HepG2 (cell line): ENCODE measurements at regions not wholly inside any gene's neighbourhood (a gene's known extent, or its start where the extent isn't known, plus 50 kb on each side); places are given as distances from the start of the nearest gene placed in this dataset.

Experiments
- CTCF ChIP-seq: sonication (generic); formaldehyde crosslinking; IDR thresholded peaks from 2 replicates; pipeline ENCODE4 v1.5.0; 2020; ENCODE audit warnings: mild to moderate bottlenecking, missing genetic modification reagents, moderate library complexity
- ELF4 ChIP-seq: sonication (generic); formaldehyde crosslinking; IDR thresholded peaks from 2 replicates; pipeline ENCODE4 v1.5.0; 2020; ENCODE audit warnings: missing genetic modification reagents, mild to moderate bottlenecking, moderate library complexity, borderline replicate concordance
- MEIS1 ChIP-seq: sonication (generic); formaldehyde crosslinking; IDR thresholded peaks from 2 replicates; pipeline ENCODE4 v1.9.0; 2021; ENCODE audit warnings: mild to moderate bottlenecking, missing genetic modification reagents, moderate library complexity, borderline replicate concordance
- POLR2AphosphoS5 ChIP-seq: IDR thresholded peaks from 2 replicates; pipeline ENCODE4 v1.6.1; 2012; ENCODE audit warnings: low read depth, low read length
- STAT6 ChIP-seq: sonication (generic); formaldehyde crosslinking; IDR thresholded peaks from 2 replicates; pipeline ENCODE4 v1.4.0; 2020; ENCODE audit warnings: missing genetic modification reagents, mild to moderate bottlenecking, borderline replicate concordance
- SUZ12 ChIP-seq: fragments of 150-350 bp; IDR thresholded peaks from 2 replicates; pipeline ENCODE4 v1.6.1; 2014; ENCODE audit warnings: low read depth, low read length
- ZBTB7A ChIP-seq: sonication (generic); formaldehyde crosslinking; IDR thresholded peaks from 2 replicates; pipeline ENCODE4 v1.8.0; 2022; ENCODE audit warnings: mild to moderate bottlenecking, missing genetic modification reagents
- ZNF260 ChIP-seq: sonication (generic); formaldehyde crosslinking; IDR thresholded peaks from 2 replicates; pipeline ENCODE4 v1.4.0; 2020; ENCODE audit warnings: missing genetic modification reagents, low read depth, mild to moderate bottlenecking, borderline replicate concordance

GRCh38 chr15:24733659-24734058 lies 58.1 kb downstream of the NPAP1 start:
- TF ChIP-seq MEIS1 (CRISPR knock-in tag), result no peak
- no peak for TF ChIP-seq CTCF (CRISPR knock-in tag)
- TF ChIP-seq SUZ12, result no peak
- TF ChIP-seq ZBTB7A (CRISPR knock-in tag), result no peak
- TF ChIP-seq STAT6 (CRISPR knock-in tag), result no peak
- no peak for TF ChIP-seq POLR2AphosphoS5
- no peak for TF ChIP-seq ZNF260 (CRISPR knock-in tag)
- no peak for TF ChIP-seq ELF4 (CRISPR knock-in tag)
